OCI-LY1 (cell line): ENCODE measurements at regions not wholly inside any gene's neighbourhood (a gene's known extent, or its start where the extent isn't known, plus 50 kb on each side); places are given as distances from the start of the nearest gene placed in this dataset.

Experiments
- H2AFZ ChIP-seq: fragments of 200-600 bp; sonication (generic), shearing (Covaris generic); 2 replicates; pipeline ENCODE4 v1.6.0; 2014; ENCODE audit warnings: antibody characterized with exemption, mild to moderate bottlenecking, low read length
- H3F3A ChIP-seq: fragments of 200-600 bp; sonication (generic), shearing (Covaris generic); 2 replicates; pipeline ENCODE4 v1.6.0; 2014; ENCODE audit warnings: mild to moderate bottlenecking, antibody characterized with exemption, low read length, moderate library complexity; ENCODE audit not compliant: insufficient read depth
- H3K27ac ChIP-seq: fragments of 200-600 bp; sonication (generic); 2 replicates; pipeline ENCODE4 v1.5.1; 2014; ENCODE audit warnings: low read length, mixed run types, mild to moderate bottlenecking, low read depth; ENCODE audit not compliant: poor library complexity, severe bottlenecking
- H3K27me3 ChIP-seq: fragments of 200-600 bp; sonication (generic); 2 replicates; pipeline ENCODE4 v1.6.0; 2014; ENCODE audit warnings: antibody characterized with exemption, mild to moderate bottlenecking, low read length, moderate library complexity; ENCODE audit not compliant: insufficient read depth
- H3K36me3 ChIP-seq: fragments of 200-600 bp; sonication (generic); 2 replicates; pipeline ENCODE4 v1.6.1; 2014; ENCODE audit warnings: mild to moderate bottlenecking, antibody characterized with exemption, low read length, moderate library complexity, mixed read lengths; ENCODE audit not compliant: insufficient read depth
- H3K4me1 ChIP-seq: fragments of 200-600 bp; sonication (generic); 2 replicates; pipeline ENCODE4 v1.5.1; 2014; ENCODE audit warnings: mild to moderate bottlenecking, low read length, moderate library complexity; ENCODE audit not compliant: insufficient read depth, severe bottlenecking
- H3K4me2 ChIP-seq: fragments of 200-600 bp; sonication (generic), shearing (Covaris generic); 2 replicates; pipeline ENCODE4 v1.6.1; 2014; ENCODE audit warnings: low read length
- H3K4me3 ChIP-seq: fragments of 200-600 bp; sonication (generic); 2 replicates; pipeline ENCODE4 v1.5.1; 2014; ENCODE audit warnings: low read length, low read depth, mild to moderate bottlenecking, mixed read lengths; ENCODE audit not compliant: poor library complexity, severe bottlenecking
- H3K79me2 ChIP-seq: fragments of 200-600 bp; shearing (Covaris generic); 2 replicates; pipeline ENCODE4 v1.6.1; 2016; ENCODE audit warnings: mixed run types, low read length, mixed read lengths; ENCODE audit not compliant: insufficient read depth
- H3K9ac ChIP-seq: fragments of 200-600 bp; sonication (generic), shearing (Covaris generic); 2 replicates; pipeline ENCODE4 v1.6.1; 2014; ENCODE audit warnings: mild to moderate bottlenecking, low read length, mixed read lengths
- H3K9me2 ChIP-seq: fragments of 200-600 bp; sonication (generic), shearing (Covaris generic); 2 replicates; pipeline ENCODE4 v1.6.1; 2014; ENCODE audit warnings: low read depth, mild to moderate bottlenecking, low read length, mixed read lengths
- H3K9me3 ChIP-seq: fragments of 200-600 bp; shearing (Covaris generic); 2 replicates; pipeline ENCODE4 v1.6.1; 2014; ENCODE audit warnings: low read length, mixed read lengths
- H4K20me1 ChIP-seq: fragments of 200-600 bp; sonication (generic), shearing (Covaris generic); 2 replicates; pipeline ENCODE4 v1.6.0; 2016; ENCODE audit warnings: mild to moderate bottlenecking, low read length; ENCODE audit not compliant: insufficient read depth
- CTCF ChIP-seq: fragments of 200-600 bp; sonication (generic), shearing (Covaris generic); IDR thresholded peaks from 2 replicates; pipeline ENCODE4 v1.5.1; 2017; ENCODE audit warnings: mild to moderate bottlenecking, antibody characterized with exemption, low read length, moderate library complexity, mixed read lengths
- EZH2 ChIP-seq: fragments of 200-600 bp; sonication (generic), shearing (Covaris generic); IDR thresholded peaks from 2 replicates; pipeline ENCODE4 v1.8.0; 2017; ENCODE audit warnings: borderline replicate concordance, mixed run types, mild to moderate bottlenecking, antibody characterized with exemption, low read length, moderate library complexity, mixed read lengths

GRCh38 chr3:72100601-72101187 lies 315.7 kb upstream of the PROK2 start:
- Histone ChIP-seq H3K79me2 (no peaks in the 10 kb centered on the region), H2AFZ (no peak overlapping the region), H3K9ac (peak overlapping the region; percentile 58), H3K4me3 (peak overlapping the region; percentile 56), H3K4me1 (peaks cover 76% of the 10 kb centered on the region), H3K27ac (peak overlapping the region; percentile 94), H3K4me2 (peak overlapping the region; percentile 61), H3K27me3 (no peaks in the 10 kb centered on the region), H3F3A (no peaks in the 10 kb centered on the region), H3K36me3 (no peaks in the 10 kb centered on the region), H3K9me2 (no peaks in the 10 kb centered on the region), H4K20me1 (no peaks in the 10 kb centered on the region), H3K9me3 (no peaks in the 10 kb centered on the region)
- no peak for TF ChIP-seq CTCF
- no peak for TF ChIP-seq EZH2

GRCh38 chr3:72100080-72100511 lies 315.1 kb upstream of the PROK2 start:
- H3K4me3 ChIP-seq = peak overlapping the region; percentile 56
- H3K4me2 ChIP-seq = peak overlapping the region; percentile 61
- no peaks in the 10 kb centered on the region for H3K79me2 ChIP-seq
- H4K20me1 ChIP-seq = no peaks in the 10 kb centered on the region
- H3F3A ChIP-seq = no peaks in the 10 kb centered on the region
- H3K27ac ChIP-seq = peak overlapping the region; percentile 94
- peaks cover 82% of the 10 kb centered on the region for H3K4me1 ChIP-seq
- H3K9me2 ChIP-seq = no peaks in the 10 kb centered on the region
- peak overlapping the region; percentile 58 for H3K9ac ChIP-seq
- H3K27me3 ChIP-seq = no peaks in the 10 kb centered on the region
- H2AFZ ChIP-seq = no peak overlapping the region
- TF ChIP-seq CTCF = no peak
- no peak for TF ChIP-seq EZH2
- H3K36me3 ChIP-seq = no peaks in the 10 kb centered on the region
- H3K9me3 ChIP-seq = no peaks in the 10 kb centered on the region

- peak overlapping the region; percentile 61 for H3K4me2 ChIP-seq
- no peaks in the 10 kb centered on the region for H3K9me2 ChIP-seq
- no peaks in the 10 kb centered on the region for H3K36me3 ChIP-seq
- H3K27ac ChIP-seq = peak overlapping the region; percentile 94
- no peaks in the 10 kb centered on the region for H3F3A ChIP-seq
- H3K27me3 ChIP-seq = no peaks in the 10 kb centered on the region
- no peaks in the 10 kb centered on the region for H4K20me1 ChIP-seq
- H3K9ac ChIP-seq = peak overlapping the region; percentile 58
- H2AFZ ChIP-seq = no peak overlapping the region
- H3K4me1 ChIP-seq = peaks cover 88% of the 10 kb centered on the region
- no peaks in the 10 kb centered on the region for H3K79me2 ChIP-seq
- H3K4me3 ChIP-seq = peak overlapping the region; percentile 56
- no peaks in the 10 kb centered on the region for H3K9me3 ChIP-seq
- TF ChIP-seq CTCF = no peak
- TF ChIP-seq EZH2 = no peak
Observed at GRCh38 chr3:72099326-72100079, 314.6 kb upstream of the PROK2 start.
